Lower leg skin (tissue), 4 donors: ENCODE measurements at regions not wholly inside any gene's neighbourhood (a gene's known extent, or its start where the extent isn't known, plus 50 kb on each side); places are given as distances from the start of the nearest gene placed in this dataset.

Experiments used
- DNase-seq, 2 donors: peaks; one replicate each; pipeline ENCODE4 v3.0.0-alpha.2; 2019; ENCODE audit warnings: low spot score in 2 of 2
- H3K4me3 ChIP-seq: fragments of 200-600 bp; sonication (generic); 2 replicates; pipeline ENCODE4 v1.5.1; 2017; ENCODE audit warnings: mild to moderate bottlenecking, low read depth; ENCODE audit not compliant: poor library complexity, severe bottlenecking
- CTCF ChIP-seq, 3 donors: fragments of 450-650 bp; IDR thresholded peaks; one replicate each; pipeline ENCODE4 v1.5.1; 2016; ENCODE audit warnings: antibody characterized with exemption in 3 of 3, mild to moderate bottlenecking in 3 of 3, moderate library complexity in 2 of 3
- POLR2A ChIP-seq, 2 donors: fragments of 450-650 bp; IDR thresholded peaks; one replicate each; pipeline ENCODE4 v1.6.1; 2016 to 2017; ENCODE audit warnings: antibody characterized with exemption in 2 of 2, mild to moderate bottlenecking in 1 of 2, moderate library complexity in 1 of 2
- WGBS, 2 donors: methylation state at CpG; one replicate each; pipeline ENCODE4 v1.1.5; 2018; 5-methylcytosine and 5-hydroxymethylcytosine counted together
- intact Hi-C: fragments of 100-400 bp; cut with DNase I; formaldehyde crosslinking; loops from one replicate; pipeline ENCODE4 v1.15.0; 2023; ENCODE audit warnings: low total_unique reads

GRCh38 chr6:155747491-155747890 lies 291.9 kb upstream of the NOX3 start:
- H3K4me3 ChIP-seq = no peak overlapping the region
- TF ChIP-seq CTCF (IDR thresholded peaks at IDR 0.05) = no peak
- no peak for TF ChIP-seq POLR2A (IDR thresholded peaks at IDR 0.05)
- intact Hi-C loops = no loop called here
- no peak for DNase-seq
- WGBS, 2 donors = 61 to 65% methylated on average over 3 of the region's 3 CpGs

GRCh38 chr6:155740781-155741399 lies 285.3 kb upstream of the NOX3 start:
- no peak for TF ChIP-seq CTCF (IDR thresholded peaks at IDR 0.05)
- no peak for TF ChIP-seq POLR2A (IDR thresholded peaks at IDR 0.05)
- intact Hi-C loops = no loop called here
- no peak overlapping the region for H3K4me3 ChIP-seq
- DNase-seq = no peak
- WGBS, 2 donors = 80 to 83% methylated on average over 1 of the region's 1 CpG

- no peak for DNase-seq
- WGBS, 2 donors = 83 to 90% methylated on average over 3 of the region's 3 CpGs
- no peak for TF ChIP-seq CTCF (IDR thresholded peaks at IDR 0.05)
- intact Hi-C loops = no loop called here
- H3K4me3 ChIP-seq = no peak overlapping the region
These were observed 283.0 kb upstream of the NOX3 start for GRCh38 chr6:155738602-155739105.

- H3K4me3 ChIP-seq = no peak overlapping the region
- no peak for DNase-seq
- intact Hi-C loops = no loop called here
- TF ChIP-seq POLR2A (IDR thresholded peaks at IDR 0.05) (no peak), CTCF (IDR thresholded peaks at IDR 0.05) (no peak)
- 51 to 72% methylated on average over 1 of the region's 1 CpG for WGBS, 2 donors
These were observed 261.7 kb upstream of the NOX3 start for GRCh38 chr6:155717374-155717773.

- 52 to 57% methylated on average over 2 of the region's 2 CpGs for WGBS, 2 donors
- TF ChIP-seq CTCF (IDR thresholded peaks at IDR 0.05) (no peak), POLR2A (IDR thresholded peaks at IDR 0.05) (no peak)
- no peak overlapping the region for H3K4me3 ChIP-seq
These were observed 255.1 kb upstream of the NOX3 start for GRCh38 chr6:155710704-155711103.

GRCh38 chr6:155709262-155709661 lies 253.6 kb upstream of the NOX3 start:
- H3K4me3 ChIP-seq = no peak overlapping the region
- no peak for DNase-seq
- TF ChIP-seq POLR2A (IDR thresholded peaks at IDR 0.05) (no peak), CTCF (IDR thresholded peaks at IDR 0.05) (no peak)
- intact Hi-C loops = no loop called here
- 92 to 94% methylated on average over 10 of the region's 10 CpGs for WGBS, 2 donors

More at GRCh38 chr6:155710704-155711103, 255.1 kb upstream of the NOX3 start:
- DNase-seq = no peak
- intact Hi-C loops = no loop called here
